K562 (cell line): ENCODE measurements at regions not wholly inside any gene's neighbourhood (a gene's known extent, or its start where the extent isn't known, plus 50 kb on each side); places are given as distances from the start of the nearest gene placed in this dataset.

ENCODE experiments used
- ATAC-seq: fragments of 200-7000 bp; cut with Tn5 transposase; 3 replicates; pipeline ENCODE4 v1.9.1; 2020; ENCODE audit warnings: moderate library complexity
- BruUV-seq: library from RNA; stranded (reverse); fragments of 400-500 nt; replicated peaks from 2 replicates; lab custom pipeline; 2021; lab: Mats Ljungman, UMichigan
- CTCF ChIA-PET: fragments of 300-600 bp; formaldehyde crosslinking; extraction: SDS; loops from one replicate; lab custom pipeline; 2021; ENCODE audit warnings: low intra/inter-chr PET ratio; lab: Yijun Ruan, JAX
- POLR2A ChIA-PET: fragments of 300-600, 350-650 bp; sonication (Branson Sonifier 250); formaldehyde crosslinking; extraction: SDS; loops from one replicate; lab custom pipeline; 2021; ENCODE audit warnings: antibody characterized with exemption, inconsistent platforms; lab: Yijun Ruan, JAX
- DNase-seq, 4 experiments: peaks; one replicate each; pipeline versions ENCODE4 v3.0.0 to v3.0.0-alpha.2; 2011 to 2018; ENCODE audit warnings: low spot score in 3 of 4, mixed read lengths in 3 of 4; ENCODE audit errors: extremely low read depth in 1 of 4
- FAIRE-seq: peaks from 2 replicates; lab custom pipeline; 2011; peaks lifted over from hg19 to GRCh38; lab: Jason Lieb, UNC
- H2AFZ ChIP-seq: 2 replicates; pipeline ENCODE4 v1.6.0; 2011; ENCODE audit warnings: low read depth, low read length, control low read depth, inconsistent platforms
- H3K27ac ChIP-seq: fragments of 200-600 bp; 3 replicates; pipeline ENCODE4 v1.8.0; 2011; ENCODE audit warnings: low read depth, mild to moderate bottlenecking, control low read depth, inconsistent platforms, low read length, moderate library complexity, mixed read lengths; ENCODE audit errors: extremely low read depth
- H3K27me3 ChIP-seq, 2 experiments: fragments of 300-600 bp in 1 of 2; 2 replicates in 1 of 2; 3 replicates in 1 of 2; pipeline versions ENCODE4 v1.6.0 to v1.8.0; 2011; ENCODE audit warnings: inconsistent platforms in 2 of 2, low read length in 2 of 2, mild to moderate bottlenecking in 1 of 2, mixed read lengths in 1 of 2, moderate library complexity in 1 of 2; ENCODE audit not compliant: control insufficient read depth in 2 of 2, insufficient read depth in 2 of 2
- H3K36me3 ChIP-seq: fragments of 300-600 bp; 3 replicates; pipeline ENCODE4 v1.8.0; 2011; ENCODE audit warnings: mild to moderate bottlenecking, low read length, inconsistent platforms; ENCODE audit not compliant: control insufficient read depth, insufficient read depth
- H3K4me1 ChIP-seq, 2 experiments: fragments of 200-600 bp in 1 of 2; replicated peaks in 1 of 2; 2 replicates in 1 of 2; 3 replicates in 1 of 2; pipeline versions ENCODE4 v1.5.1 to v1.8.0; 2011; ENCODE audit warnings: inconsistent platforms in 2 of 2, low read length in 2 of 2, mild to moderate bottlenecking in 1 of 2, mixed read lengths in 1 of 2, moderate library complexity in 1 of 2; ENCODE audit not compliant: control insufficient read depth in 2 of 2, insufficient read depth in 2 of 2
- H3K4me2 ChIP-seq: 2 replicates; pipeline ENCODE4 v1.6.1; 2011; ENCODE audit warnings: low read length, control low read depth, inconsistent platforms, mixed read lengths; ENCODE audit not compliant: insufficient read depth
- H3K4me3 ChIP-seq: fragments of 200-600 bp; sonication (generic), shearing (Covaris generic); 2 replicates; pipeline ENCODE4 v1.5.1; 2016; ENCODE audit warnings: control low read depth, inconsistent platforms
- H3K79me2 ChIP-seq: fragments of 200-600 bp; 3 replicates; pipeline ENCODE4 v1.8.0; 2011; ENCODE audit warnings: low read length, inconsistent platforms; ENCODE audit not compliant: control insufficient read depth, insufficient read depth
- H3K9ac ChIP-seq, 2 experiments: 2 replicates each; pipeline versions ENCODE4 v1.6.0 to v1.6.1; 2011; ENCODE audit warnings: low read depth in 2 of 2, low read length in 2 of 2, control low read depth in 1 of 2, inconsistent platforms in 1 of 2, mild to moderate bottlenecking in 1 of 2, mixed read lengths in 1 of 2; ENCODE audit not compliant: insufficient read depth in 1 of 2
- H3K9me1 ChIP-seq: one replicate; pipeline ENCODE4 v1.6.0; 2011; ENCODE audit warnings: inconsistent platforms, mild to moderate bottlenecking, low read length, moderate library complexity; ENCODE audit not compliant: control insufficient read depth, insufficient read depth
- H3K9me3 ChIP-seq: replicated peaks from 2 replicates; pipeline ENCODE4 v1.5.1; 2011; ENCODE audit warnings: low read depth, low read length, inconsistent platforms; ENCODE audit not compliant: control insufficient read depth, insufficient read depth
- H4K20me1 ChIP-seq: replicated peaks from 2 replicates; pipeline ENCODE4 v1.6.1; 2011; ENCODE audit warnings: low read length, inconsistent platforms, mixed read lengths; ENCODE audit not compliant: control insufficient read depth, insufficient read depth
- ATF3 ChIP-seq, 2 experiments: fragments of 450-650 bp in 1 of 2; sonication (generic) in 1 of 2; formaldehyde crosslinking in 1 of 2; IDR thresholded peaks in 1 of 2; conservative IDR thresholded peaks in 1 of 2; 2 replicates each; pipeline versions ENCODE4 v1.6.1 to v1.8.1; 2016 to 2023; ENCODE audit warnings: mild to moderate bottlenecking in 2 of 2, moderate library complexity in 2 of 2, inconsistent platforms in 1 of 2, missing genetic modification reagents in 1 of 2
- CREB3 ChIP-seq: fragments of 450-650 bp; conservative IDR thresholded peaks from 2 replicates; pipeline ENCODE4 v1.6.1; 2016; ENCODE audit warnings: missing genetic modification characterization, low read depth, mild to moderate bottlenecking, missing compliant biosample characterization, moderate library complexity
- E2F3 ChIP-seq: fragments of 250-450 bp; sonication (Bioruptor Pico); IDR thresholded peaks from 2 replicates; pipeline ENCODE4 v1.4.0; 2020; ENCODE audit warnings: mild to moderate bottlenecking
- FOSL1 ChIP-seq: fragments of 200-800 bp; sonication (Bioruptor generic); conservative IDR thresholded peaks from 2 replicates; pipeline ENCODE4 v1.6.1; 2016; ENCODE audit warnings: missing genetic modification characterization, missing compliant biosample characterization
- IFI16 ChIP-seq: fragments of 250-450 bp; sonication (Bioruptor Pico); IDR thresholded peaks from 2 replicates; pipeline ENCODE4 v2.1.2; 2022; ENCODE audit warnings: mild to moderate bottlenecking, inconsistent platforms
- SPI1 ChIP-seq: IDR thresholded peaks from 2 replicates; pipeline ENCODE4 v1.6.1; 2011; ENCODE audit warnings: low read depth, low read length, control low read depth, borderline replicate concordance
- ZNF347 ChIP-seq: fragments of 450-650 bp; formaldehyde crosslinking; IDR thresholded peaks from 2 replicates; pipeline ENCODE4 v1.4.0; 2020; ENCODE audit warnings: low read depth, mild to moderate bottlenecking, moderate library complexity
- WGBS: fragments of 100-300 bp; shearing (Covaris generic); methylation state at CpG from one replicate; pipeline ENCODE4 v1.1.6; 2016; ENCODE audit warnings: low coverage, mixed read lengths; ENCODE audit not compliant: insufficient coverage; ENCODE audit errors: missing lambda C conversion rate; 5-methylcytosine and 5-hydroxymethylcytosine counted together
- in situ Hi-C: fragments of 300-500 bp; cut with MboI; formaldehyde crosslinking; loops from 4 replicates; pipeline ENCODE4 v1.15.0; 2018; ENCODE audit warnings: inconsistent platforms, mixed read lengths
- intact Hi-C: fragments of 100-400 bp; cut with micrococcal nuclease; formaldehyde crosslinking; loops from 2 replicates; pipeline ENCODE4 v1.14.2; 2022

GRCh38 chr5:89110916-89111646, 228.1 kb upstream of the MEF2C start (continued):
- TF ChIP-seq ZNF347 (CRISPR knock-in tag), result no peak
- TF ChIP-seq CREB3 (tag), result no peak
- TF ChIP-seq FOSL1 (tag), result peak; percentile 65
- TF ChIP-seq ATF3 (IDR thresholded peaks at IDR 0.05), result 0 out of 2 replicates have a peak, but pooled peaks have one; percentile 43
- TF ChIP-seq ATF3 (CRISPR knock-in tag; conservative IDR thresholded peaks at IDR 0.05), result no peak
- TF ChIP-seq IFI16, result no peak

GRCh38 chr5:89106480-89106879, 223.5 kb upstream of the MEF2C start:
- POLR2A ChIA-PET, result no interaction called here
- CTCF ChIA-PET, result no interaction called here
- H3K4me1 ChIP-seq, result peaks cover 0 to 3% of the 10 kb centered on the region in 2 experiments; a peak in 1 of 5 replicates
- peak; percentile 62; the same call in 1 of the 2 replicates for TF ChIP-seq SPI1
- TF ChIP-seq E2F3 (CRISPR knock-in tag), result no peak
- TF ChIP-seq, all 486 proteins: peak for 1
- Histone ChIP-seq H3K27ac (no peak overlapping the region), H3K4me3 (no peak overlapping the region), H3K9me1 (no peaks in the 10 kb centered on the region), H4K20me1 (no peaks in the 10 kb centered on the region), H3K9ac (no peak overlapping the region), H3K4me2 (no peak overlapping the region), H3K36me3 (no peaks in the 10 kb centered on the region), H2AFZ (no peak overlapping the region), H3K79me2 (no peaks in the 10 kb centered on the region), H3K9me3 (no peaks in the 10 kb centered on the region), H3K27me3 (no peaks in the 10 kb centered on the region)
- BruUV-seq, result no TSS peak
- no peak for ATAC-seq
- in situ Hi-C loops, result no loop called here
- no peak for DNase-seq
- 29% methylated on average over 1 of the region's 1 CpG for WGBS
- no peak for FAIRE-seq
- intact Hi-C loops, result no loop called here
